ENCODE measurements at regions not wholly inside any gene's neighbourhood (a gene's known extent, or its start where the extent isn't known, plus 50 kb on each side); places are given as distances from the start of the nearest gene placed in this dataset.
"Not testable (repeated sequence)": the region's sequence is repeated elsewhere in the genome, so short reads cannot be mapped to it uniquely, and the experiment has no call there.

- DNase-seq, result not testable (repeated sequence)
Observed at GRCh38 chr1:223951551-223951950, 105.8 kb upstream of the TP53BP2 start.

GRCh38 chr1:223949944-223950343 lies 104.2 kb upstream of the TP53BP2 start:
- not testable (repeated sequence) for DNase-seq

- DNase-seq, result not testable (repeated sequence)
Observed at GRCh38 chr1:223948041-223948440, 102.3 kb upstream of the TP53BP2 start.

GRCh38 chr1:223936592-223936991 lies 90.8 kb upstream of the TP53BP2 start:
- DNase-seq, result not testable (repeated sequence)

- not testable (repeated sequence) for DNase-seq
Observed at GRCh38 chr1:223931476-223931875, 85.7 kb upstream of the TP53BP2 start.

- not testable (repeated sequence) for DNase-seq
Observed at GRCh38 chr1:223920805-223921204, 75.1 kb upstream of the TP53BP2 start.

- not testable (repeated sequence) for DNase-seq
Observed at GRCh38 chr1:223915476-223915875, 69.7 kb upstream of the TP53BP2 start.

GRCh38 chr1:223913715-223914114 lies 68.0 kb upstream of the TP53BP2 start:
- not testable (repeated sequence) for DNase-seq

- not testable (repeated sequence) for DNase-seq
Observed at GRCh38 chr1:223907943-223908587, 62.3 kb upstream of the TP53BP2 start.

GRCh38 chr1:223903221-223903620 lies 57.5 kb upstream of the TP53BP2 start:
- DNase-seq, result not testable (repeated sequence)

GRCh38 chr1:223899775-223900174 lies 54.0 kb upstream of the TP53BP2 start:
- DNase-seq, result not testable (repeated sequence)

- not testable (repeated sequence) for DNase-seq
Observed at GRCh38 chr1:223897097-223897496, 51.4 kb upstream of the TP53BP2 start.

GRCh38 chr1:223895950-223896349 lies 50.2 kb upstream of the TP53BP2 start:
- DNase-seq, result not testable (repeated sequence)

All from activated naive CD4-positive, alpha-beta T cell (primary cell).